ENCODE measurements at regions not wholly inside any gene's neighbourhood (a gene's known extent, or its start where the extent isn't known, plus 50 kb on each side); places are given as distances from the start of the nearest gene placed in this dataset.
"Not testable (repeated sequence)": the region's sequence is repeated elsewhere in the genome, so short reads cannot be mapped to it uniquely, and the experiment has no call there.

- no peak for DNase-seq (ENCODE audit: low read depth)
Observed at GRCh38 chr2:160803881-160804280, 310.3 kb upstream of the RBMS1 start.

DNA sequence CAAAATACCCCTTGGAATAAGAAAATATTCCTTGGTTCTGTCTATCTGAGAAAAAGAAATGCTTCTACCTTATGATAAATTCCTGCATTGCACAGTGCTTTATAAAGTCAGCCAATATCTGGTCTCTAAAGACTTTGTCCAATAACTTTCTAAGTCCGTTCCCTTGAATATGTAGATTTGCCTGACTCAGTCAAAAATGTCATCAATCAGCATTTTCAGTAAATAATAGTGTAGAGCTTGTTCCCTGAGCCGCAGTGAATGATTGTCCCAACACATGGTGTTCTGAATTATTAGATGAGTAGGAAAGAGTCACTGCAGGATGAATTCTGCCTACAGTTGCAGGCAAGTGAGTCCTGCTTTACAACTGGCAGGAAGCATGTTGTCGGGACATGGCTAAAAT lies 316.8 kb upstream of the RBMS1 start:
- no peak for DNase-seq (ENCODE audit: low read depth)

DNA sequence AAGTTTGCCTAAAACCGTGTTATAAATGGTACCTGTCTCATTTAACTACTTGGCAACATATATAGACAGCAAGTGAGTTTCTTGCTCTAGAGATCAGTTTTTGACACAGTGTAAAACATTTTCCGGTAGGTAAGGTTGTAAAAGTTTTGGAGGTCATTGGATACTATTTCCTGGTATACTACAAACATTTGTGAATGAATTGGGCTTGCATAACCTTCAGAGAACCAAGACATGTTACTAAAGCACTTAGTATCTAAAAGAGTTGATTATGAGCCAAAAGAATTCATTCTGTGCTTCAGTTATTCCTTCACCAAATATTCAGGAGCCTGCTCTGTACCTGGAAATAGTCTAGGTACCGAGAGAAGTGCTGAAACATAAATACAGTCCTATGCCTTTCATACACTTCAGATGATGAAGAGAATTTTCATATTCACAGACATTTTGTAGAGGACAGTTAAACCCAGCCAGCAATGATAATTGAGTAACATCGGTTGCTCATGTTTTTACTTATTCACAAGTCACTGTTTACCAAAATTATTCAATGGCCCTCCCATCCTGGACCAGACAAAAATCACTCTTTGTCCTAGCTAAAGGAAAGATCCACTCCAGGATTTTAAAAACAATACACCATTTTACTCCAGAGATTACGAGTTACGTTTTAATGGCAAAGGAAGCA lies 319.4 kb upstream of the RBMS1 start:
- no peak for DNase-seq (ENCODE audit: low read depth)

DNA sequence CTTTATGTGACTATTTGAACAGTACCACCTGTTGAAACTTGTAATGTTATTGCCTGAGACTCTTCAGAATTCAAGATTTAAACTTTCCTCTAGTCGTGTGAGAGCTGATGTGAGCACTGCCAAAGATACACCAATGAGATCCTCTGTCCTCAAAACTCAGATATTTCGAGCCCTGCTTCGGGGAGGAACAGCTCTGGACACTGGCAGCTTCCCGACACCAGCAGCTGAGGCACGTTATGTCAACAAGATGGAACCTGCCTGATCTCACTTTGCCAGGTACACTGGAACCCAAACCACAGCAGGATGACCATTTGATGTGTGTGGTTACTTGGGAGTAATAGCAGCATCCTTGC lies 319.9 kb upstream of the RBMS1 start:
- no peak for DNase-seq (ENCODE audit: low read depth)

DNA sequence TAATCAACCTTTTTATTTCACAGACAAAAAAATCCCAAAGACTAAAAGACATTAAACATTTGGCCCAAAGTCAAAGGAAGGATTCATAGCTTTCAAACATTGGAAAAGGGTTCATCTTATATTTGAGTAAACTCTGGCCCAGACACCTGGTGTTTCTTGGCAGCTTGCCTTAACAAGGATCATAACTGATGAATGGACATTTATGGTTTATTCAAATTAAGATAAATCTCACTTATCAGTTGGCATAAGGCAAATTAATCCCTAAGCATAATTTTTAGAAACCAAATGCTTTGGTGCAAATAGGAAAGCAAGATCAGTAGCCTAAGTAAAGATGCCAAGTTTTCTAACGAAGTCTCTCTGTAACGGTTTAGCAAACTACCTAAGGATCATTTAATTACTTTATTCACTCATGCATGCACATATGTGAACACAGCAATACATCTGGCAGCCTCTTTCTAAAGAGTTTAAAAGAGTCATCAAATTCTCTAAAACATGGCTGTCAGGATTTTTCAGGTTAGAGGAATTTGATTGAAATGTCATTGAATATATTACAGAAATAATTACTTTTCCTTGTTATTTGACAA lies 323.4 kb upstream of the RBMS1 start:
- no peak for DNase-seq (ENCODE audit: low read depth)

DNA sequence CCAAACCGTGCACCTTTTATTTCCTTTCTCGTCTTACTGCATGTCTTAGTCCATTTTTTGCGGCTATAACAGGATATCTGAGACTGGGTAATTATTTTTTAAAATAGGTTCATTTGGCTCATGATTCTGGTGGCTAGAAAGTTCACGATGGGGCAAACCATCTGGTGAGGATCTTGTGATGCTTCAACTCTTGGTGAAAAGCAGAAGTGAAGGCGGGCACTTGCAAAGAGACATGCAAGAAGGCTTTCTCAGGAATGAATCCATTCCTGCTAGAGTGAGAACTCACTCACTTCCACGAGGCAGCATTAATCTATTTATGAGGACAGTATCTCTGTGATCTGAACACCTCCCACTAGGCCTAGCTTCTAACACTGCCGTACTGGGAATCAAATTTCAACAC lies 327.1 kb upstream of the RBMS1 start:
- no peak for DNase-seq (ENCODE audit: low read depth)

DNA sequence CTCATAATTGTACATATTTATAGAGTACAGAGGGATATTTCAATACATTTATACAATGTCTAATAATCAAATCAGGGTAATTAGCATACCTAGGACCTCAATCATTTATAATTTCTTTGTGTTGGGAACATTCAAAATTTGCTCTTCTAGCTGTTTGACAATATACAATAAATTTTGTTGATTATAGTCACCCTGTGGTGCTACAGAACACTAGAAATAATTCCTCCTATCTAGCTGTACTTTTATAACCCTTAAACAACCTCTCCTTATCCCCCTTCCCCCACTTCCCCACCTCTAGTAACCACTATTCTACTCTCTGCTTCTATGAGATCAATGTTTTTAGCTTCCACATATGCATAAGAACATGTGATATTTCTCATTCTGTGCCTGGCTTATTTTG lies 328.4 kb upstream of the RBMS1 start:
- DNase-seq (ENCODE audit: low read depth), result no peak

GRCh38 chr2:160825433-160825832 lies 331.8 kb upstream of the RBMS1 start:
- no peak for DNase-seq (ENCODE audit: low read depth)

GRCh38 chr2:160826496-160826895 lies 332.9 kb upstream of the RBMS1 start:
- DNase-seq (ENCODE audit: low read depth), result no peak

DNA sequence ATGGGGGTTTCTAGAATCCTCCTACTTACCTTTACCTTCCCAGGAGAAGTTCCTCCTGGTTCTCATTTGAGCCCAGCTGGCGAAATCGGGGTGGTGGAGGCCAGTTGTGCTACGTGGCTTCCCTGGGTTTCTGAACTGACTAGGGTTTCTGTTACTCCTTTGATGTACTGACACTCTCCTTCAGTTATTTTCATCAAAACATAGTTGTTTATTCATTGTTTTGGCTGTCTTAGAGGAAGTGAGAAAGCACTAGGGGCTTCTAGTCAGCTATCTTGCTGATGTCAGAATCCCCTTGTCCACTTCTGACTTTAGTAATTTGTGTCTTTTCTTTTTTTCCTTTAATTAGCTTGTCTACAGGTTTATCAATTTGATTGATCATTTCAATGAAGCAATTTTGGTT lies 332.2 kb upstream of the TANK start:
- no peak for DNase-seq (ENCODE audit: low read depth)

DNA sequence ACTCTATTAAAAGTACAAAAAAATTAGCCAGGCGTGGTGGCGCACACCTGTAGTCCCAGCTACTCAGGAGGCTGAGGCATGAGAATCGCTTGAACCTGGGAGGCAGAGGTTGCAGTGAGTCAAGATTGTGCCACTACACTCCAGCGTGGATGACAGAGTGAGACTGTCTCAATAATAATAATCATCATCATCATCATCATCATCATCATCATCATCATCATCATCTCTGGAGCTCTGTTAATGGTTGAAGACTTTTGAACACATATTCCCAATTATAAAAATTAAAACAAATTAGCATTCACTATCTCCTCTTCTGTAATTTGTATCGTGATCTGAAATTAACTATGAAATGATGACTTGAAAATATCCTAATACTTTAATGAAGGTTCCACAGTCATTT lies 327.8 kb upstream of the TANK start:
- DNase-seq (ENCODE audit: low read depth), result not testable (repeated sequence)

GRCh38 chr2:160835166-160835565 lies 325.1 kb upstream of the TANK start:
- no peak for DNase-seq (ENCODE audit: low read depth)

GRCh38 chr2:160836755-160837154 lies 323.5 kb upstream of the TANK start:
- no peak for DNase-seq (ENCODE audit: low read depth)

- no peak for DNase-seq (ENCODE audit: low read depth)
Observed at GRCh38 chr2:160837416-160837815, 322.8 kb upstream of the TANK start.

DNA sequence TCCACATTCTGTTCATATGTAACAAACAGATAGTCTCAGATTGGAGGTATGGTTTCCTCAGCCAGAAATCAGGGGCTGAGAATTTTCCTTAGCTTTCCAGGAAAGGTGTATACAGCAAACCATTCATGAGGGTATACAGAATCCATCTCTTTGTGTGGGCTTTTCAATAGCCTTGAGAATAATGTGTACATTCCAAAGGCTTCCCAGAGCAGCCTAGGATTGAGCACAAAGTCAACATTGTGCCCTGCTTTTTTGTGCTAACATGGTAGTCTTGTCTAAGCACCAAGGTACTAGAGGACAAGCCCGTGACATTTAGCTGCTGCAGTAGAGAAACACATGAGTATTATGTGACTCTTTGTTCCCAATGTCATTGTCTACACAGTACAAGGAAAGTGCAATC lies 322.1 kb upstream of the TANK start:
- DNase-seq (ENCODE audit: low read depth), result no peak

DNA sequence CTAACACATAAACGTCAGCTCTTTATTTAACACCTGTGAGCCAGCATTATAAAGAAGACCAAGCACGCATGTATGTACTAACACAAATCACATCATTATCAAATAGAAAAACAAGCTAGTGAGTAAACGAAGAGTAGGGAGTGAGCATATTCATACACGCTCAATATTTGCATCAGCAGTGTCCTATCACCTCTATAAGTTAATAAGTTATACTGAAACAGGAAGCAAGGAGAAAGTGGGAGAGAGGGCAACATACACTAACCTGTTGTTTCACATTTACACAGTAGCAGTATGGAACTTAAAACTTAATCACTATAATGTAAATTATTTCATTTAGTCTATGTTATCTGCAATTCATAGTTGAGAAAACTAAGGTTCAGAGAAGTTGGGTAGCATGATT lies 321.5 kb upstream of the TANK start:
- DNase-seq (ENCODE audit: low read depth), result no peak

GRCh38 chr2:160842286-160842685 lies 317.9 kb upstream of the TANK start:
- DNase-seq (ENCODE audit: low read depth), result no peak

DNA sequence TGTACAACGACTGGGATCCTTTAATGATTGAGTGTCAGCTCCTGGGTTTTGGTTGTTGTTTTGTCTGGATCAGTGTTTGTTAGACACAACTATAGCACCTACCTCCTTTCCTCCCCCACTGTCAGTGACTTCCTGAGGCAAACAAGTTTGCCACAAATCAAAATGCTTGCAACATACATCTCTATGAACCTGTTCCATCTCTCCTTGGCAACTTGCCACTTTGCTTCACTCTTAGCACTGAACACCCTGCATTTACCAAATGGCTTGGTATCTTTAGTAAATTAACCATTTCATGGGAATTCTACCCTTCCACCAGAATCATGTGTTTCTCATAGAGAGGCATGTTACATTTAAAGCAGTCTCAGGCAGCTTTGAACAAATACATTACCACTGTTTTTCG lies 301.1 kb upstream of the TANK start:
- DNase-seq (ENCODE audit: low read depth), result no peak

DNA sequence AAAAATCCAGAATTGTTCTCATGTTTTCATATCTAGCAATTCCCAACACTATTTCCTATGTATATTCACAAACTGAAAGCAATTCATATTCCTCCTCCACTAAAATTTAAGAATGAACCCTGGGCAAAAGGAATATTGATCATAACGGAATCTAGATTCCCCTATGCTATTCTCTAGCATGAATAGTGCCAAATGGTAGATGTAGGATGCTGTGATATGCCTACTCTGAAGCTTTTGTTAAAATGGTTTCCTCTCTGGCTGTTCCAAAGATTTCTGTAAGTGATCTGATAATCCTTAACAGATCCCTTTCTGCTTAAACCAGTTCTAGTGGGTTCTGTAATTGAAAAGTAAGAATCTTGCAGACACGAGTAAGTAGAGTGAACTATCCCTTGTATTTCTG lies 298.0 kb upstream of the TANK start:
- DNase-seq (ENCODE audit: low read depth), result no peak

DNA sequence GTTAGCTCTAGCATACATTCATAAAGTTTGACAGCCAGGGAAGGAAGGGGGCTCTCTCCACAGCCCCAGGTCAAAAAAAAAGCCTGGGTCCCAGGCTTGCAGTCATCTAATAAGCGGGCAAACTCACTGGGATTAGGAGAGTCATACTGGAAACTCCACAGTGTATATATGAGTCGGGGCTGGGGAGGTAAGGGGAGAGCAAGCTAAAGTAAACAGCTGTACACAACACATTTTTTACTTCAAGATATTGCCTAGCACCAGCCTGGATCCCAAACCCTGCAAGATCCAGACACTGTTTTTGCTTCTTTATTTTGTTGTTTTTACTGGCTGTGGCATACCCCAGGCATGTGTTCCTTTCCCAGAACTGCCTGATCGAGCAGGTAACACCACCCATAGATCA lies 291.3 kb upstream of the TANK start:
- no peak for DNase-seq (ENCODE audit: low read depth)

- no peak for DNase-seq (ENCODE audit: low read depth)
Observed at GRCh38 chr2:160869411-160869810, 290.8 kb upstream of the TANK start.

DNA sequence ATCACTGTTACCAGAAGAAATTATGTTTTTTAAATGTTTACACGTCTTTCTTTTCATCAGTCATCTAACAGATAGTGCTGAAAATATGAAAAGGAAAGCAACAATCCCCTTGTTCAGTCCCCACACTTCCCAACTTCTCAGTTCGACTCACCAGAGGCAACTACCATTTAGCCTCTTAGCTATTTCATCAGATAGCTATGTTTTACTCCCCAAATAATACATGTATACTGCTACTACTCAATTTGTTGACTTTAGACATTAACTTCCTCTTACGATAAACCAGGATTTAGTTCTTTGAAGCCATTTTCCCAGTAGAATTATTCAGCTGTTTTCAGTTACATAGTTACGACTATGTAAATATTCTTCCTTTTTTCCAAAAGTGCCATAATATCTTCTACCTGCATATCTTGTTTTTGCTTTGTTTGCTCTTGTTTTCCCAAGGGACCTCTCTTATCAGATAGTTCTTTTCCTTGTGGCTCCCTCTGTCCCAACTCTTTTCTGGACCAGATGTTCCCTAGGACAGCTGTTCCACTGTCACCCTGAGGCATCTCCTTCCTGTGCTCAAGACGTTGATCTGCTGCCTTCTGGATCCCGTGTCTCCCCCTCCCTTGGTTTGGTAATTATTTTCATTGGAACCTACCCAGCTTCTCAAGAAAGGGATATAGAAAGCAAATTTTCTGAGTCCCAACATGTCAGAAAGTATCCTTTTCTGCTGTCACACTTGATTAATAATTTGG lies 289.3 kb upstream of the TANK start:
- no peak for DNase-seq (ENCODE audit: low read depth)

- DNase-seq (ENCODE audit: low read depth), result no peak
Observed at GRCh38 chr2:160871953-160872352, 288.3 kb upstream of the TANK start.

GRCh38 chr2:160876029-160876428 lies 284.2 kb upstream of the TANK start:
- no peak for DNase-seq (ENCODE audit: low read depth)

Data from activated T-cell treated with anti-CD3 and anti-CD28 coated beads for 24 hours (primary cell).